ENCODE measurements at regions not wholly inside any gene's neighbourhood (a gene's known extent, or its start where the extent isn't known, plus 50 kb on each side); places are given as distances from the start of the nearest gene placed in this dataset.

- no peak for TF ChIP-seq IRF9 (tag; IDR thresholded peaks at IDR 0.05)
- TF ChIP-seq LARP7 (IDR thresholded peaks at IDR 0.05), result no peak
- no peak for TF ChIP-seq FOXJ3 (CRISPR knock-in tag; IDR thresholded peaks at IDR 0.05)
- TF ChIP-seq GABPA (tag; conservative IDR thresholded peaks at IDR 0.05; ENCODE audit: low read depth), result no peak
- no peak for TF ChIP-seq ZNF644 (tag; IDR thresholded peaks at IDR 0.05; ENCODE audit: low read depth)
- TF ChIP-seq POLR2A (conservative IDR thresholded peaks at IDR 0.05), result no peak
- TF ChIP-seq FOXM1 (IDR thresholded peaks at IDR 0.05; ENCODE audit: low read depth), result no peak
- TF ChIP-seq FOXM1 (CRISPR knock-in tag; IDR thresholded peaks at IDR 0.05; ENCODE audit: low read depth), result no peak
Observed at GRCh38 chr1:218570456-218570855, 225.3 kb downstream of the TGFB2 start.
